Body of pancreas (tissue), 4 donors: ENCODE measurements at regions not wholly inside any gene's neighbourhood (a gene's known extent, or its start where the extent isn't known, plus 50 kb on each side); places are given as distances from the start of the nearest gene placed in this dataset.
"Not testable (repeated sequence)": the region's sequence is repeated elsewhere in the genome, so short reads cannot be mapped to it uniquely, and the experiment has no call there.

ENCODE experiments used
- ATAC-seq: fragments of 150-250 bp; one replicate; pipeline ENCODE4 v1.9.1; 2016
- DNase-seq, 4 donors: peaks; one replicate each; pipeline ENCODE4 v3.0.0-alpha.2; 2019
- H3K27ac ChIP-seq, 4 donors: fragments of 200-600 bp; sonication (generic); 1 replicate in 3 of 4; 2 replicates in 1 of 4; pipeline versions ENCODE4 v1.5.1 to v1.6.1; 2016 to 2019; ENCODE audit warnings: mild to moderate bottlenecking in 1 of 4, mixed read lengths in 1 of 4, moderate library complexity in 1 of 4
- H3K27me3 ChIP-seq, 2 donors: fragments of 200-600 bp; sonication (generic); one replicate each; pipeline ENCODE4 v1.6.0; 2016; ENCODE audit warnings: mild to moderate bottlenecking in 1 of 2
- H3K36me3 ChIP-seq, 2 donors: fragments of 200-600 bp; sonication (generic); replicated peaks in 1 of 2; 2 replicates each; pipeline ENCODE4 v1.5.1; 2016; ENCODE audit warnings: low read depth in 2 of 2; ENCODE audit not compliant: insufficient read depth in 1 of 2
- H3K4me1 ChIP-seq: fragments of 200-600 bp; sonication (generic); one replicate; pipeline ENCODE4 v1.6.0; 2016
- H3K4me3 ChIP-seq, 2 donors: fragments of 200-600 bp; sonication (generic); 1 replicate in 1 of 2; 2 replicates in 1 of 2; pipeline ENCODE4 v1.5.1; 2016 to 2019
- H3K9me3 ChIP-seq, 3 donors: fragments of 200-600 bp; sonication (generic); 1 replicate in 2 of 3; 2 replicates in 1 of 3; pipeline ENCODE4 v1.5.1; 2016
- POLR2A ChIP-seq, 3 donors: fragments of 450-650 bp; IDR thresholded peaks; one replicate each; pipeline ENCODE4 v1.6.1; 2016; ENCODE audit warnings: antibody characterized with exemption in 3 of 3, mild to moderate bottlenecking in 2 of 3
- WGBS, 2 donors: methylation state at CpG; one replicate each; pipeline ENCODE4 v1.1.5; 2017; 5-methylcytosine and 5-hydroxymethylcytosine counted together
- intact Hi-C: fragments of 100-400 bp; cut with DNase I; formaldehyde crosslinking; loops from one replicate; pipeline ENCODE4 v1.15.1; 2023
- TF ChIP-seq, protein P1 (sequence below), 7 experiments: fragments of 450-650 bp in 4 of 7; fragments of 200-600 bp in 3 of 7; sonication (generic) in 3 of 7; IDR thresholded peaks; one replicate each; pipeline ENCODE4 v1.5.1; 2016 to 2019; ENCODE audit warnings: antibody characterized with exemption in 7 of 7

DNA sequence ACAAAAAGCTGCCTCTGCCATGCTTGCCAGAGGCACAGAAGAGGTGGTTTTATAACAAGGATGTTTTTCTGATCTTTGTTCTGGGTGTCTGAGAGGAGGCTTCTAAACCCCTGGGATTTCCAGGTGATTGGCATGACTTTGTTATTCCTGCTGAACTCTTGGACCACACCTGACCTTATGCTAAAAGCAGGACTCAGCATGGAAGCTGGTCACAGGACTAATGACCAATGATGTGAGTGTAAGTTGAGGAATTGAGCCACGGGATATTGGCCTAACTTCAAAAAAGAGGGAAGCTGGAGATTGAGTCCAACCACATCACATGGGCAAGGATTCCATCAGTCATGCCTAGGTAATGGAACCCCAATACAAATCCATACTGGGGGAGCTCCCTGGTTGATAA, 437.9 kb downstream of the POM121L12 start:
- TF ChIP-seq, protein P1, sequence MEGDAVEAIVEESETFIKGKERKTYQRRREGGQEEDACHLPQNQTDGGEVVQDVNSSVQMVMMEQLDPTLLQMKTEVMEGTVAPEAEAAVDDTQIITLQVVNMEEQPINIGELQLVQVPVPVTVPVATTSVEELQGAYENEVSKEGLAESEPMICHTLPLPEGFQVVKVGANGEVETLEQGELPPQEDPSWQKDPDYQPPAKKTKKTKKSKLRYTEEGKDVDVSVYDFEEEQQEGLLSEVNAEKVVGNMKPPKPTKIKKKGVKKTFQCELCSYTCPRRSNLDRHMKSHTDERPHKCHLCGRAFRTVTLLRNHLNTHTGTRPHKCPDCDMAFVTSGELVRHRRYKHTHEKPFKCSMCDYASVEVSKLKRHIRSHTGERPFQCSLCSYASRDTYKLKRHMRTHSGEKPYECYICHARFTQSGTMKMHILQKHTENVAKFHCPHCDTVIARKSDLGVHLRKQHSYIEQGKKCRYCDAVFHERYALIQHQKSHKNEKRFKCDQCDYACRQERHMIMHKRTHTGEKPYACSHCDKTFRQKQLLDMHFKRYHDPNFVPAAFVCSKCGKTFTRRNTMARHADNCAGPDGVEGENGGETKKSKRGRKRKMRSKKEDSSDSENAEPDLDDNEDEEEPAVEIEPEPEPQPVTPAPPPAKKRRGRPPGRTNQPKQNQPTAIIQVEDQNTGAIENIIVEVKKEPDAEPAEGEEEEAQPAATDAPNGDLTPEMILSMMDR (IDR thresholded peaks at IDR 0.05) = no peak
- no peak for TF ChIP-seq POLR2A (IDR thresholded peaks at IDR 0.05)
- Histone ChIP-seq H3K27ac (no peak overlapping the region), H3K27me3 (no peaks in the 10 kb centered on the region), H3K4me1 (no peaks in the 10 kb centered on the region), H3K9me3 (no peaks in the 10 kb centered on the region), H3K4me3 (no peak overlapping the region), H3K36me3 (no peaks in the 10 kb centered on the region)
- DNase-seq (no peak), ATAC-seq (no peak)
- WGBS, 2 donors = 44 to 45% methylated on average over 1 of the region's 1 CpG
- intact Hi-C loops = no loop called here

DNA sequence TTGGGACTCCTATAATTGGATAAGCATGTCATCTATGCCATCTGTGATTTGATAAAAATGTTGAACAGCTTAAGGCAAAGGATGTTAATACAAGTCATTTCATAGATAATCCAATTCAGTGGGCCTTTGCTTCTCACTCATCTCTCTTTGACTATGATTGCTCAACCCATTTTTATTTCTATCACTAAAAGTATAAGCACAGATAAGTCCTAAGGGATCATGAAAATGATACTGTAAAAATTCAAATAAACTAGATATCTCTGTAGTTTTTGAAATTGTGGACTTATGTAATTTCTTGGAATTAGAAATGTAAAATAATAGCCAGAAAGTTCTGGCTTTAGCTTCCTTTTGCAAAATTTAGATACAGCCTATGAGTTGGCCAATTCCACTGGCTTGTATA, 440.3 kb downstream of the POM121L12 start:
- Histone ChIP-seq H3K36me3 (no peaks in the 10 kb centered on the region), H3K27me3 (no peaks in the 10 kb centered on the region), H3K9me3 (no peaks in the 10 kb centered on the region), H3K4me3 (no peak overlapping the region), H3K27ac (no peak overlapping the region), H3K4me1 (no peaks in the 10 kb centered on the region)
- intact Hi-C loops = no loop called here
- ATAC-seq (no peak), DNase-seq (no peak)
- TF ChIP-seq POLR2A (IDR thresholded peaks at IDR 0.05) = no peak
- TF ChIP-seq, protein P1 (IDR thresholded peaks at IDR 0.05) = no peak

DNA sequence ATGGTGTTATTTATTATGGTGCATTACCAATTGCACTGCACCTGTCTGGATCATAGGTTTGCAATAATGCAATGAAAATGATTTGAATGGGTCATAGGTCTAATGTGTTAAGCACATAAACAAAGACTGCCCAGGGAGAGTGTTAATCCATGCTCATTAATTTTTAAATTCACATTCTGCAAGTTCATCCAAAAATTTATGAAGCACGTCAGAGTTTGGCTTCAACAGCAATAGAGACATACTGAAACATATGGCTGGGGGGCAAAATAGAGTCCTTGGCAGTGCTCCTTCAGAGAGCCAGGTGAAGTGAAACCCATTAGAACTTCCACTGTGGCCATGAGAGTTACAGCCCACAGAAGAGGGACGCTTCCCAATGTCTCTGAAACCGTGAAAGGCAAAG, 441.1 kb downstream of the POM121L12 start:
- H3K4me1 ChIP-seq = no peaks in the 10 kb centered on the region
- no peaks in the 10 kb centered on the region for H3K27me3 ChIP-seq
- H3K36me3 ChIP-seq = no peaks in the 10 kb centered on the region
- H3K9me3 ChIP-seq = no peaks in the 10 kb centered on the region
- H3K4me3 ChIP-seq = no peak overlapping the region
- TF ChIP-seq, protein P1 (IDR thresholded peaks at IDR 0.05) = no peak
- TF ChIP-seq POLR2A (IDR thresholded peaks at IDR 0.05) = no peak
- DNase-seq (no peak), ATAC-seq (no peak)
- intact Hi-C loops = no loop called here
- H3K27ac ChIP-seq = no peak overlapping the region
- WGBS, 2 donors = 75 to 88% methylated on average over 3 of the region's 3 CpGs

DNA sequence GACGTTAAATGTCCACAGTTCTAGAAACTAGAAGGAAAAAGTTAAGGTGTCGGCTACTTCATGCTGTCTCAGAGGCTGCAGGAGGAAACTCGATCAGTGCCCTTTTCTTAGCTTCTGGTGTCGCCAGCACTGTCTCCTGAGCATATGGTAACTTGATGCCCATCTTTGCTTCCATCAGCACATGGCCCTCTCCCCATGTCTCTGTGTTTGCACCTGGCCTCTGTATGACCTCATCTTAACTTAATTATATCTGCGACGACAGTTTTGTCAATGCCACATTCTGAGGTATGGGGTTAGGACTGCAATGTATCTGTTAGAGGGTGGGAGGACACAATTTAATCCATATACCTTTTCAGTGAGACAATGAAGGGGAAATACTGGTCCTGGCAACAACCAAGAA, 449.9 kb downstream of the POM121L12 start:
- Histone ChIP-seq H3K27me3 (no peaks in the 10 kb centered on the region), H3K4me3 (no peak overlapping the region), H3K27ac (no peak overlapping the region), H3K36me3 (no peaks in the 10 kb centered on the region), H3K9me3 (no peaks in the 10 kb centered on the region), H3K4me1 (no peaks in the 10 kb centered on the region)
- WGBS, 2 donors = 45 to 71% methylated on average over 6 of the region's 6 CpGs
- intact Hi-C loops = no loop called here
- no peak for ATAC-seq
- DNase-seq = no peak
- TF ChIP-seq POLR2A (IDR thresholded peaks at IDR 0.05) = no peak
- TF ChIP-seq, protein P1 (IDR thresholded peaks at IDR 0.05) = no peak

DNA sequence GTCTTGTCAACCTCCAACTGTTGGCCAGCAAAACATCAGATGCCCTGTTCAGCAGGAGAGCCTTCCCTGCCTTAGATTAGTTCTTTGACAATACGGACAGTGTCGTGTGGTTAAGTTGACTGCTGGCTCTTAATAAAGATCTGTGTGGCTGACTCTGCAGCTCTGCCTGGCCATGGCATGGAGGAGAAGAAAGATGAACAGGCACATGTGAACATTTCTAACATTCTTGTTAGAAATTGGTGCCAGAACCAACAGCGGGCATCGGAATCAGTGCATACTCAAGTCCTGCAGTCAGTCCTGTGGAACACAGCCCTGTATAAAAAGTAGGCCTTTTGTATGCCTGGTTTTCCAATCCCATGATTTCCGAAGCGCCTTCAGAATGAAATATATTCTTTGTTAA, 455.6 kb downstream of the POM121L12 start:
- H3K27ac ChIP-seq = no peak overlapping the region
- H3K9me3 ChIP-seq = no peaks in the 10 kb centered on the region
- no peak for ATAC-seq
- intact Hi-C loops = no loop called here
- no peak for DNase-seq
- H3K4me1 ChIP-seq = no peaks in the 10 kb centered on the region
- H3K27me3 ChIP-seq = no peaks in the 10 kb centered on the region
- no peak overlapping the region for H3K4me3 ChIP-seq
- no peaks in the 10 kb centered on the region for H3K36me3 ChIP-seq
- 79 to 85% methylated on average over 6 of the region's 6 CpGs for WGBS, 2 donors
- no peak for TF ChIP-seq POLR2A (IDR thresholded peaks at IDR 0.05)
- TF ChIP-seq, protein P1 (IDR thresholded peaks at IDR 0.05) = no peak

DNA sequence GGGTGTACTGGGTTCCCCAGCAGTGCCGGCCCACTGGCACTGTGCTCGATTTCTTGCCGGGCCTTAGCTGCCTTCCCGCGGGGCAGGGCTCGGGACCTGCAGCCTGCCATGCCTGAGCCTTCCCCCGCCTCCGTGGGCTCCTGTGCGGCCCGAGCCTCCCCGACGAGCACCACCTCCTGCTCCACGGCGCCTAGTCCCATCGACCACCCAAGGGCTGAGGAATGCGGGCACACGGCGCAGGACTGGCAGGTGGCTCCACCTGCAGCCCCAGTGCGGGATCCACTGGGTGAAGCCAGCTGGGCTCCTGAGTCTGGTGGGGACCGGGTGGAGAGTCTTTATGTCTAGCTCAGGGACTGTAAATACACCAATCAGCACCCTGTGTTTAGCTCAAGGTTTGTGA, 459.7 kb downstream of the POM121L12 start:
- intact Hi-C loops = not testable (repeated sequence)

More for the DNA sequence above, 459.7 kb downstream of the POM121L12 start:
- H3K36me3 ChIP-seq, ATAC-seq, H3K9me3 ChIP-seq, DNase-seq, H3K4me1 ChIP-seq, H3K27ac ChIP-seq, H3K27me3 ChIP-seq, H3K4me3 ChIP-seq: not testable (repeated sequence)
- WGBS, 2 donors = 50 to 87% methylated on average over 1 to 20 of the region's 20 CpGs
